NCI-H1417 (cell line): ENCODE measurements at regions not wholly inside any gene's neighbourhood (a gene's known extent, or its start where the extent isn't known, plus 50 kb on each side); places are given as distances from the start of the nearest gene placed in this dataset.

ENCODE experiments used
- DNase-seq, 3 experiments: peaks; one replicate each; lab custom pipeline; 2025; lab: John Stamatoyannopoulos, UW

GRCh38 chr7:91323626-91324158 lies 59.5 kb downstream of the FZD1 start:
- no peak for DNase-seq

DNA sequence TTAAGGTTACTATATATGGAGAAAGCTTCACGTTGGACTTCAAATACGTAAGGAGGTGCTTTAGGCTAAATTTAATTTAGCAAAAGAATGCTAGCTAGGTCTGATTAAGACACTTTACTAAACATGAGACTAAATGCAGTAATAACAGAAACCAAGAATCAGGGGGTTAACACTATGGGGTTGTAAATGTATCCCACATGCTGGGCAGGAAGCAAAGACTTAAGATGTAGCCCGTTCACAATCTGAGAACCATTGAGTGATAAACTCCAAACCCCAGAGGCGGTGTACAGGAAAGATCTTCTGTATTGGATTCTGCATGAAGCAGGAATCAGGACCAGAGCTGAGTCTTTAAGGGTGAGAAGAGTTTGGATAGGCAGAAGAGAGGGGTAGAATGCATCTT lies 60.4 kb downstream of the FZD1 start:
- DNase-seq = no peak

DNA sequence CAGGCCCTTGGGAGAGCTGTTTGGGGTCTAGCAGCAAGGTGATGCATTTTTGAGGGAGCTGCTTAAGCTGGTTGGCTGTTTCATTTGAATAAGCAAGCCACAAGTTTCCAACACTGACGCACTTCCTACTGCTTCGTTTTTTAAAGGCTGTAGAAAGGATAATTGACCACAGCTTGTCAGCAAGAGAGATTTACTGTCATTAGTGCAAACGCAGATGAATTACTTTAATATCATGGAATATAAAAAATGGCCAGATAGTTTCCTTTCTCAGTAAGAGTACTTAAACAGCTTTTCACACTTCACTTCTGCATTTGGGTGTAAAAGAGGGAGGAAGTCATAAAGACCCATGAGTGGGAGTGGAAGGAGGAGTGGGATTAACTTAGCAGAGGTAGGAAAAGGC lies 61.5 kb downstream of the FZD1 start:
- DNase-seq = peak in 2 of 3 experiments; percentile 29 to 65

GRCh38 chr7:91326516-91327199 lies 62.4 kb downstream of the FZD1 start:
- no peak for DNase-seq

GRCh38 chr7:91327346-91327745 lies 63.1 kb downstream of the FZD1 start:
- DNase-seq = no peak

- no peak for DNase-seq
These were observed 65.3 kb downstream of the FZD1 start for GRCh38 chr7:91329571-91329970.

GRCh38 chr7:91330191-91330808 lies 66.1 kb downstream of the FZD1 start:
- DNase-seq = no peak

- DNase-seq = no peak
These were observed 66.6 kb downstream of the FZD1 start for GRCh38 chr7:91330866-91331265.

DNA sequence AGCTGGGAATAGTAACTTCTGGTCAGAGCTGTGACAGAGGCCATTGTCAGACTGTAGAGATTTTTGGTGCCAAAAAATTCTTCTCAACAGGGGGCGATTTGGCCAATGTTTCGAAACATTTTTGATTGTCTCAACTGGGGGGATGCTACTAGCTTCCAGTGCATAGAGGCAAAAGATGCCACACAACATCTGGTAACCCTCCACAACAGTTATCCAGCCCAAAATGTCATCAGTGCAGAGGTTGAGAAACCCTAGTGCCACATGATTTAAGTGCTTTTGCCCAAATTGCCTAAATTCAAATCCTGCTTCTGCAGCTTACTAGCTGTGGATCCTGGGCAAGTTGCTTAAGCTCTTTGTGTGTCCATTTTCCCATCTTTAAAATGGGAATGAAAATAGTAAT lies 71.9 kb downstream of the FZD1 start:
- DNase-seq = no peak

DNA sequence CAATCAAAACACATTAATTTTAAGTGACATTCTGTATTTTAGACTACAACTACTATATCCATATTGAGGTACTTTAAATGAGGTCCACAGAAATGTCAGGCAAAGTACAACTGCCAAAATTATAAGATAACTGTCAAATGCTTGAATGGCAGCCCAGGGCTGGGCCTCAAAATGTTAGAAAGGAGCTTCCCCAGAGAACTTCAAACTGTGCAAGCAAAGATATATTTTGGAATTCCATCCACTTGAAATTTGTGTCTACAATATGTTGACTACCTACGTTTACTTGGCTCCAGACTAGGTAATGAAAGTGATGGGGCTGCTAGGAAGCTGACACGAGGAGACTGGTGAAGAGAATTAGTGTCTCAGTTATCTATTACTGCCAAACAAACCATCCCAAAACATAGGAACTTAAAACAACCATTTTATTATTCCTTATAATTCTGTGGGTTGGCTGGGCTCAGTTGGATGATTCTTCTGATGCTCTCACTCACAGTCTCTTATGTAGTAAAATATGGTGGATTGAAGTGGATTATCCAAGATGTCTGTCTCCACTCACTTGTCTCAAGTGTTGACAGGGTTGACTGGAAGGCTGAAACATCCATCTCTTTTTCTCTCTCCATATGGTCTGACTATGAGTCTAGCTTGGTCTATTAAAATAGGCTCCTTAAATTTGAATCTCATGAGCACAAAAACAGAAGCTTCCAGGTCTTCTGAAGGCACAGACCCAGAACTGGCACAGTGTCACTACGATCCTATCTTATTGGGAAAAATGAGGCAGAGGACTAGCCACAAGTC lies 74.2 kb downstream of the FZD1 start:
- no peak for DNase-seq

- DNase-seq = no peak
These were observed 78.1 kb downstream of the FZD1 start for GRCh38 chr7:91342346-91342745.

DNA sequence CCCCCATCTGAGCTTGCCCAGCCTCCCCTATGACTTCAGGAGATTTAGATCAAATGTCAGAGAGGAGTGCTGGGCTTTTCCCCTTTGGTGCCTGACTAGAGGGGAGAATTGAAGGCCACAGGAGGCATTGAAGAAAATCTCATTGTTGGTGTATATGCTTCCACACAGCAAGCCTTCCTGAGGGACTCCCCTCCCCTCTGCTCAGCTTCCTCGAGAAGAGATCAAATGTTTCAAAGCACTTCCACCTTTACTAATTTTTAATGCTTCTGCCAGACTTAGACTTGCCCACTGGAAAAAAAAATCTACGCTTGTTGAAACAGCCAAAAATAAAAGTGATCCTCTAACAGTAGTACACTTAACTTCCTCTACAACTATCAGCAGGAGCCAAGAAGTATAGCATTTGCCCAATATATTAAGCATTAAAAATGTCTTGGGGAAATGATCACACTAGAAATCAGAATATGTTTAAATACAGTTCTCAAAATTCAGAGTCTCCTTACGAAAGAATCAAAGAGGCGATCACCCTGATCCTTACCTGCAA lies 79.3 kb downstream of the FZD1 start:
- no peak for DNase-seq

DNA sequence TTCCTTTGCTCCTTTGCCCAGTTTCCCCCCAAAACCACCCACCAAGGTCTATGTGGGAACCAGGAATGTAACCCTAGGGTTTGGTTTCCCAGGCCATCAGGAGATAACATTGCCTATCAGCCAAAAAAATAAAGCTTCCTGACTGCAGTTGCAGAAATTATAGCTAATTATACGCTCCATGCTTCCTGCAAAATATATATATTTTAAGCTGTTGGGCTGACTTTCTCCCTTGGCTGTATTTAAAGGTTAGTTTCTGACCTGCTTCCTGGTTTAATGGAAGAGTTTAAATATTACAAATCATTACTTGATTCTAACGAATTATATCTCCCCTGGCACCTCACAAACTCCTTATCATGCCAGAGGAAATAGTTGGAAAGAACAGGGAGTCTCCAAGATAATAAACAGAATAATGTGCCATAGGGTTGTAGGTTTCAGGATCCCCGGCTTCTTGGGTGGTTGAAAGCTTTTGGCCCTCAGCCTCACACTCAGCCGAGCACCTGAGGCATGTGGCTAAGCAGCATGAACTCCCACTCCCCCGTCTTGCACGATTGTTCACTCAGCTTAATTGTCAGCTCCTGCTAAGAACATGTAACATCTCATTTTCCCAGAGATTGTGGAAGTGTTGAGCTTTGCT lies 79.9 kb downstream of the FZD1 start:
- no peak for DNase-seq

DNA sequence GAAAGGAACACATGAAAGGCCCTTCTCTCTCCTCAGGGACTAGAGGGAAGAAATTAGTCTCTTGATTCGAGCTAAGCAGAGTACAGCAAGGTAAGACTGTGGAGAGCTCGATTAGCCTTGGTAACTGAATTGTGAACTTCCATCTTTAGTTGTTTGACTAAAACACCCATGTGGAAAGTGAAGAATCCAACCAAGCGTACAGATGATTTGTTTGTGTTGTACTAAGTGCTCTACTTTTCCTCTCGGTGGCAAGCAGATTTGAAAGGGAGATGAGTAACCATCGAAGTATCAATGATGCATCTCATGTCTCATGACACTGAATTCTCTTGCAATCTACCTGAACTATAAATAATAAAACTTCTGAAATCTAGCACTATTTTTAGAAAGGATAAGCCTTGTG lies 80.7 kb downstream of the FZD1 start:
- DNase-seq = peak in 1 of 3 experiments; percentile 88

GRCh38 chr7:91345449-91345848 lies 81.2 kb downstream of the FZD1 start:
- DNase-seq = peak in 1 of 3 experiments; percentile 33

DNA sequence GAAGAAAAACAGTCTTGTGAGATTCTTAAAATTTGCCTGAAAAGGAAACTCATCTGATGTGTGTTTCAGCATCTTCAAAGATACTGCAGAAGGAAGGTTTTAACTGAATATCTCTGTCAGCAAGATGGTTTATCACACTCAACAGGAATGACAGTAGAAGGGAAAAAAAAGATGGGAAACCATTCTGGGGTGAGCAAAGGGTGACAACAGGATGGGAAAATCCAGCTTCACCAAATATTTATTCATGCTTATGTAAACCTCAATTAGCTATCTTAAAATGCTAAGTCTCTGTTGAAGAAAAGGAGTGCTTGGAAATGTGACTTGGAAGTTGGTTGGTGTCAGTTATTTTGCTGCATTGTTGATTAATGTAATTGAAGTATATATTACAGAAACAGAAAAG lies 82.2 kb downstream of the FZD1 start:
- DNase-seq = no peak

DNA sequence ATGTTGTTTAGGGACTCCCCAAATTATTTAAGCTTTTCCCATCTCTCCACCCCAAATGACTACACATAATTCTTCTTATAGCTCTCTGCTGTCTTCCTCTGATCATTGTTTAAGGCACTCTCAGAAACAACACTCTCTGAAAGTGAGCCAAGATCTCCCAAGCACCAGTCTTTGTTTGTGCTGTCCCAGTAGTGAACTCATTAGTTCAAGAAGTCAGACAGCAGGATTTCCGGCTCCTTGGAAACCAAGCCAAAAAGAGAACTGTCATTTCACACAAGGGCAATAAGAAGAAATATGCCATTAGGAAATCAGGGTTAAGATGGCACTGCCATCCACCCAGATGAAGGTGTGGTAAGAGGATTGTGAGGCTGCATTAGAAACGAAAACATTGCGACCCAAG lies 83.1 kb downstream of the FZD1 start:
- no peak for DNase-seq

GRCh38 chr7:91348711-91349110 lies 84.5 kb downstream of the FZD1 start:
- no peak for DNase-seq

DNA sequence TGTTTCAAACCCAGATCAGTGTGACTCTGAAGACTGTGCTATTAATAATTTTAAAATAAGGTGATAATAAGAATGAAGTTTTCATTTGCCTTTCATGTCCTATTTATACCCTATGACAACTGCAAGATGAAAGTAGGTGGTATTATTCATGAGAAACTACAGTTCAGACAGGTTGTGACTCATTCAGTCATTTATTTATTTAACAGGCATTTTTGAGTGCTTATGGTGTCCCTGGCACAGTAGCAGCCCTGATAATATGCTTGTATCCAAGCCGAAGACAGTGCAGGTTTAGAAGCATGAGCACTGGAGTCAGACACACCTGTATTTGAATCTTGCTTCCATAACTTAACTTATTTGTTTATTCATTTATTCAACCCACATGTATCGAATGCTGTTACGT lies 87.1 kb downstream of the FZD1 start:
- DNase-seq = no peak

DNA sequence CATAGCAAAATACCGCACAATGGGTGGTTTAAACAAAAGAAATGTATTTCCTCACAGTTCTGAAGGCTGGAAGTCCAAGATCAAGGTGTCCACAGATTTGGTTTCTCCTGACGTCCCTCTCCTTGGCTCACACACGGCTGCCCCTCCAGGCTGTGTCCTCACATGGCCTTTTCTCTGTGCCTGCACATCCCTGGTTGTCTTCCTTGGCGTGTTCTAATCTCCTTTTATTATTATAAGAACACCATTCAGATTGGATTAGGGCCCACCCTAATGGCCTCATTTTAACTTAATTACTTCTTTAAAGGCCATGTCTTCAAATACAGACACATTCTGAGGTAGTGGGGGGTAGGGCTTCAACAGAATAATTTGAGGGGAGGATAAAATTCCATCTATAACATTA lies 87.9 kb downstream of the FZD1 start:
- DNase-seq = peak in 1 of 3 experiments; percentile 15

DNA sequence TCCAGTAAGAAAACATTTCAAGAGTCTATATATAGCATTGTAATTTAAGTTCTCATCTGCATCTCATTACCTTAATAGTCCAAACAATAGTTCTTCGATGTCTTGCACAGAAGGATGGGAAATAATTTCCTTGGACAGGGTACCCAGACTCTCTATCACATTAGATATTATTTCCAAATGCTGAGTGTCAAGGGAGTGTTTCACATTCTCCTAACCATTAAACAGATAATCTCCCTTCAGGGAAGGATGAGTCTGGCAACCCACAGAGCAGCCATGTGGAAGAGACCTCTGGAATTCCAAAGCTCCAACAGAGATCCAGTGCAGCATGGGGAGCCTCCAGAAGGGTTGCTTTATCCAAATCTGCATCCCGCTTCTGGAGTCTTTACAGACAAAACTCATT lies 89.6 kb downstream of the FZD1 start:
- no peak for DNase-seq
